Nephron progenitor cell (in vitro differentiated cells): ENCODE measurements at regions not wholly inside any gene's neighbourhood (a gene's known extent, or its start where the extent isn't known, plus 50 kb on each side); places are given as distances from the start of the nearest gene placed in this dataset.

Source experiments
- DNase-seq: peaks from one replicate; pipeline ENCODE4 v3.0.0; 2021
- H3K27ac Mint-ChIP-seq: 2 replicates; pipeline ENCODE4 v1.8.0; 2021; ENCODE audit warnings: mild to moderate bottlenecking, moderate library complexity, mixed read lengths
- H3K27me3 Mint-ChIP-seq: 2 replicates; pipeline ENCODE4 v1.8.0; 2021; ENCODE audit warnings: mild to moderate bottlenecking, low read depth, mixed read lengths; ENCODE audit not compliant: poor library complexity
- H3K36me3 Mint-ChIP-seq: 2 replicates; pipeline ENCODE4 v1.8.0; 2021; ENCODE audit warnings: low read depth, mixed read lengths
- H3K4me1 Mint-ChIP-seq: 2 replicates; pipeline ENCODE4 v1.8.0; 2021; ENCODE audit warnings: mixed read lengths
- H3K4me3 Mint-ChIP-seq: 2 replicates; pipeline ENCODE4 v1.8.0; 2021; ENCODE audit warnings: mild to moderate bottlenecking, moderate library complexity, mixed read lengths
- H3K9me3 Mint-ChIP-seq: 2 replicates; pipeline ENCODE4 v1.8.0; 2021; ENCODE audit warnings: mild to moderate bottlenecking, moderate library complexity, mixed read lengths
- TF ChIP-seq, protein P1 (sequence below): fragments of 200-600 bp; sonication (generic); IDR thresholded peaks from 2 replicates; pipeline ENCODE4 v1.5.0; 2021; ENCODE audit warnings: antibody characterized with exemption

DNA sequence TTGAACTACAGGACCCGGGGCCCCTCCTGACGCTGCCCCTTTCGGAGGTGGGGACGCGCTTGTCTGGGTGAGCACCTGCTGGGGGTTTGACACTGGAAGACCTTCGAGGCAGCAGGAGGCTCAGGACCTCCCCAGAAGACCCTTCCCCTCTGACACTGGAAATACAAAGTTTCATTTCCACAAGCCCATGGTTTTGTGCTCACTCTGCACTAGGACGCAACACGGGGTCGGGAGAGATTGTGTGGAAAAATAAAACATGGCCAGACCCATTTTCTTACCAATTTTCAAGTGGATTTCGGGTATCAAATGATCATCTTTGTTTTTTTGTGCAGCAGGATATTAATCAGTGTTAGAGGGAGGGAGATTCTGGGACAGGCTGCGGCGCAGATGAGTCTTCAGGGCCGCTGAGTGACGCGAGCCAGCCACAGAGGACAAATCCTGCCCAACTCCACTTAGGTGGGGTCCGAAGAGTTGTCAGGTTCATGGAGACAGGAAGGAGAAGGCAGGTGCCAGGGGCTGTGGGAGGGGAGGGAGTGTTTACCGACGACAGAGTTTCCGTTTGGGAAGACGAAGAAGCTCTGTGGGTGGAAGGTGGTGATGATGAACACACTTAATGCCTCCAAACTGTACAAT is 160.0 kb upstream of the AFDN start:
- Mint-ChIP-seq H3K4me3 (peak overlapping the region; percentile 49), H3K36me3 (no peaks in the 10 kb centered on the region)

DNA sequence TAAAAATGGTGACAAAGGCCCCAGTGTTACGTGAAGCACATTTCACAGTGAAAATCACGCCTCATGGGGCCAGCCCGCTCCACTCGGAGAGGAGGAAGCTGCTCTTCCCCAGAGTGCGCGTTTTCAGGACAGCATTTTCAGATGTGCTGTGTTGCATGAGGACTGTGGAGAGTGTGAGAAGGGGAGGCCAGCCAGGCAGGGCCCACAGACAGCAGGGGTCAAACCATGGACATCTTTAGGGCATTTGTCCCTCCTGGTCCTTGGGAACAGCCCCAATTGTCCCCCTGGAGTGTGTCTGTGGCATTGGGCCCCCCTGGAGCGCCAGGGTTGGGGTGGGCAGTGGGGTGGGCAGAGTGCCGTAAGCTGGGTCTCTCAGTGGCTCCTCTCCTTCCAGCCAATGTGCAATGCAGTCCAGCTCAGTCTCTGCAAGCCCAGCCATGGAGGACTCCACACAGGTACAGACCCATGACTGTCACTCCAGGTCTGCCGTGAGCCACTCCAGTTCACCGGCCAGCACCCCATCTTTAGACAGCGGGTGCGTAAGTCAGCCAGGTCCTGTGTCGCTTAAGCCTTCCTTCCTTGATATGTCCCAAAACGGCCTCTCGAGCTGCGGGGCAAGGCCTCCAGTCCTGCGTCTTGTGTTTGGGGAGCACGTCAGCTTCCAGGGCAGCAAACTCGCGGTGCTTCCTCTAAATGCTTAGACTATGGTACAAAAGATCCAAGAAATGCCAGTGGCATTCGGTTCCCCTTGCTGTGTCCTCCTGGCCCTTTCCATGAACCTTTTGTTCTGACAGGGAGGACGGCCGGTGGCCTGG is 159.3 kb upstream of the AFDN start:
- TF ChIP-seq, protein P1, sequence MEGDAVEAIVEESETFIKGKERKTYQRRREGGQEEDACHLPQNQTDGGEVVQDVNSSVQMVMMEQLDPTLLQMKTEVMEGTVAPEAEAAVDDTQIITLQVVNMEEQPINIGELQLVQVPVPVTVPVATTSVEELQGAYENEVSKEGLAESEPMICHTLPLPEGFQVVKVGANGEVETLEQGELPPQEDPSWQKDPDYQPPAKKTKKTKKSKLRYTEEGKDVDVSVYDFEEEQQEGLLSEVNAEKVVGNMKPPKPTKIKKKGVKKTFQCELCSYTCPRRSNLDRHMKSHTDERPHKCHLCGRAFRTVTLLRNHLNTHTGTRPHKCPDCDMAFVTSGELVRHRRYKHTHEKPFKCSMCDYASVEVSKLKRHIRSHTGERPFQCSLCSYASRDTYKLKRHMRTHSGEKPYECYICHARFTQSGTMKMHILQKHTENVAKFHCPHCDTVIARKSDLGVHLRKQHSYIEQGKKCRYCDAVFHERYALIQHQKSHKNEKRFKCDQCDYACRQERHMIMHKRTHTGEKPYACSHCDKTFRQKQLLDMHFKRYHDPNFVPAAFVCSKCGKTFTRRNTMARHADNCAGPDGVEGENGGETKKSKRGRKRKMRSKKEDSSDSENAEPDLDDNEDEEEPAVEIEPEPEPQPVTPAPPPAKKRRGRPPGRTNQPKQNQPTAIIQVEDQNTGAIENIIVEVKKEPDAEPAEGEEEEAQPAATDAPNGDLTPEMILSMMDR = no peak
- Mint-ChIP-seq H3K4me3 (no peak overlapping the region), H3K27ac (peak overlapping the region; percentile 85), H3K9me3 (peaks cover 9% of the 10 kb centered on the region), H3K4me1 (peaks cover 89% of the 10 kb centered on the region), H3K27me3 (peaks cover 4% of the 10 kb centered on the region), H3K36me3 (no peaks in the 10 kb centered on the region)
- no peak for DNase-seq

More for the DNA sequence above, 160.0 kb upstream of the AFDN start:
- peak overlapping the region; percentile 58 for H3K27ac Mint-ChIP-seq
- H3K4me1 Mint-ChIP-seq = peaks cover 93% of the 10 kb centered on the region
- no peak for DNase-seq
- TF ChIP-seq, protein P1 = no peak
- peaks cover 2% of the 10 kb centered on the region for H3K9me3 Mint-ChIP-seq
- peaks cover 4% of the 10 kb centered on the region for H3K27me3 Mint-ChIP-seq

DNA sequence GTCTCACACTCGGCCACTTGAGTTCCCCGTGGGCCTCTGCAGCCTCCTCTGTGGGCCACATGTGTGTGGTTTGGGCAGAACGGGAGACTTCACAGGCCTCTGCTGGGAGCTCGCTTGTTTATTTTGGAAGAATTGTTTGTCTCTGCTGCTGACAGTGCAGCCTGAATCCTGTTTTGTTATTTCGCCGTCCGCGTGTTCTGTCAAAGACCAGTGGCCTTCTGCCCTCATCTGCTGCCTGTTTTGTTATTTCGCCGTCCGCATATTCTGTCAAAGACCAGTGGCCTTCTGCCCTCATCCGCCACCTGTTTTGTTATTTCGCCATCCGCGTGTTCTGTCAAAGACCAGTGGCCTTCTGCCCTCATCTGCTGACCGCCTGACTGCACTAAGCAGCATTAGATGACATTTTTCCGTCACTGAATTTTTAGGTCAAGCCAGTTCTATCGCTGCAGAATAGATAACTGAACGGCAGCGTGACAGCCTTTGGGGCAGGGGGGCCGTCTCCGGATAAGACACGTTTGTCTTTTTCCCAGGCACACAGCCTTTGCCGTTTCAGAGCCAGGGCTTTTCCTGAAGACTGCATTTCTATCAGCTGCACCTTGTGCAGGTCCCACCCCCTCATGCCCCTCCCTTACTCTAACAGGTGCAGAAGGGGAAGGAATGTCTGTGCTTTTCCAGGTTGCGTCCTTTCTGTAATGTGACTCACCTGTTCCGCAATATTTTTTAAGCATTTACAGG is 158.5 kb upstream of the AFDN start:
- Mint-ChIP-seq H3K36me3 (no peaks in the 10 kb centered on the region), H3K27ac (peak overlapping the region; percentile 85), H3K4me1 (peaks cover 85% of the 10 kb centered on the region), H3K27me3 (peaks cover 6% of the 10 kb centered on the region), H3K9me3 (peaks cover 12% of the 10 kb centered on the region), H3K4me3 (peak overlapping the region; percentile 6)
- TF ChIP-seq, protein P1 = no peak
- no peak for DNase-seq

DNA sequence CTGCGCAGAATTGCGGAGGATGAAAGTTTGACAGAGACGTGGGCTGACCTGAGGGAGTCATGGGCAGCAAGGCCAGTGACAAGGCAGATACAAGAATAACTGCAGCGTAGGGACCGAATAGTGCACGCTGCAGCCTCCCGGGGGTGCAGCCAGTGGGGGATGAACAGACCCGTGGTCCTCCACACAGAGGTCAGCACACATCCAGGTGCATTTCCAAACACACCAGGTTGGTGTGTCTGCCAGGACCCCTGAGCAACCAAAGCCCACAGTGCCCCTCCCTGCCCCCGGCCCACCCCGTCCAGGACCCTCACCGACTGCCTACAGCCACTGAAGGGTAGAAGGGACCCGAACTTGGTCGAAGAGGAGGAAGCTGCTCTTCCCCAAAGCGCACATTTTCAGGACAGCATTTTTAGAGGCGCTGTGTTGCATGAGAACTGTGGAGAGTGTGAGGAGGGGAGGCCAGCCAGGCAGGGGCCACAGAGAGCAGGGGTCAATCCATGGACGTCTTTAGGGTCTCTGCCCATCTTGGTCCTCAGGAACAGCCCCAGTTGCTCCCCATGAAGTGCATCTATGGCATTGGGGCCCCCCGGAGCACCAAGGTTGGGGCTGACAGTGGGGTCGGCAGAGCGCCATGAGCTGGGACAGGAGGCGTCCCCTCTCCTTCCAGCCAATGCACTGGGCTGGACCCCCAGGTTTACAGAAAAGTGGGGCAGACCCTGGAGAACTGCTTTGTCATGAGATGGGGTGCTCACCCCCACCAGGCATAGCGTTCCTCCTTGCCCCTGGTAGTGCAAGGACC is 157.8 kb upstream of the AFDN start:
- Mint-ChIP-seq H3K4me1 (peaks cover 77% of the 10 kb centered on the region), H3K9me3 (peaks cover 12% of the 10 kb centered on the region), H3K27ac (no peak overlapping the region), H3K36me3 (no peaks in the 10 kb centered on the region), H3K4me3 (no peak overlapping the region), H3K27me3 (peaks cover 6% of the 10 kb centered on the region)
- DNase-seq = no peak
- TF ChIP-seq, protein P1 = no peak

DNA sequence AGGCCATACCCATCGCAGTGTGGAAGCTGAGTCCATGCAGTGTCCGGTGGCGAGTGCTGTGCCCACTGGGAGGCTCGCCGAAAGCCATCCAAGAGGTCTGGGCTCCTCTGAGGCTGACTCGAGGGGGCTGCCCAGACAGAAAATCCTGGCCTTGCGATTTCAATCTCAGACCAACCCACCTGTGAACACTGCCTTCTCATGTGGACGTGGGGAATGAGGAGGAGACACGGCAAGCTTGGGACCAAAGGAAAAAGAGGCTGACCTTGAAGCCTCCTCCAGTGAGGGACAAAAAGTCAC is 157.2 kb upstream of the AFDN start:
- Mint-ChIP-seq H3K9me3 (peaks cover 12% of the 10 kb centered on the region), H3K27me3 (peaks cover 6% of the 10 kb centered on the region), H3K27ac (no peak overlapping the region), H3K4me3 (no peak overlapping the region), H3K36me3 (no peaks in the 10 kb centered on the region), H3K4me1 (peaks cover 72% of the 10 kb centered on the region)
- DNase-seq = no peak
- TF ChIP-seq, protein P1 = no peak
